Activated T-cell treated with anti-CD3 and anti-CD28 coated beads, Interleukin-2, amount 50 U/mL, for 4 hours (primary cell): ENCODE measurements at regions not wholly inside any gene's neighbourhood (a gene's known extent, or its start where the extent isn't known, plus 50 kb on each side); places are given as distances from the start of the nearest gene placed in this dataset.
"Not testable (repeated sequence)": the region's sequence is repeated elsewhere in the genome, so short reads cannot be mapped to it uniquely, and the experiment has no call there.

Experiments
- ATAC-seq, 2 donors: fragments of 200-7000 bp; cut with Tn5 transposase; one replicate each; pipeline ENCODE4 v1.10.0; 2021
- DNase-seq: peaks from one replicate; pipeline ENCODE4 v3.0.0-alpha.2; 2020
- H3K27me3 Mint-ChIP-seq: one replicate; pipeline ENCODE4 v1.8.0; 2021; ENCODE audit warnings: low read depth, mixed read lengths
- H3K36me3 Mint-ChIP-seq: one replicate; pipeline ENCODE4 v1.8.0; 2022; ENCODE audit warnings: mixed read lengths; ENCODE audit not compliant: insufficient read depth
- H3K4me1 Mint-ChIP-seq: one replicate; pipeline ENCODE4 v1.8.0; 2021; ENCODE audit warnings: low read depth, mixed read lengths
- H3K4me3 Mint-ChIP-seq: one replicate; pipeline ENCODE4 v1.8.0; 2021; ENCODE audit warnings: mild to moderate bottlenecking, moderate library complexity, mixed read lengths
- H3K9me3 Mint-ChIP-seq: one replicate; pipeline ENCODE4 v1.8.0; 2021; ENCODE audit warnings: mixed read lengths

DNA sequence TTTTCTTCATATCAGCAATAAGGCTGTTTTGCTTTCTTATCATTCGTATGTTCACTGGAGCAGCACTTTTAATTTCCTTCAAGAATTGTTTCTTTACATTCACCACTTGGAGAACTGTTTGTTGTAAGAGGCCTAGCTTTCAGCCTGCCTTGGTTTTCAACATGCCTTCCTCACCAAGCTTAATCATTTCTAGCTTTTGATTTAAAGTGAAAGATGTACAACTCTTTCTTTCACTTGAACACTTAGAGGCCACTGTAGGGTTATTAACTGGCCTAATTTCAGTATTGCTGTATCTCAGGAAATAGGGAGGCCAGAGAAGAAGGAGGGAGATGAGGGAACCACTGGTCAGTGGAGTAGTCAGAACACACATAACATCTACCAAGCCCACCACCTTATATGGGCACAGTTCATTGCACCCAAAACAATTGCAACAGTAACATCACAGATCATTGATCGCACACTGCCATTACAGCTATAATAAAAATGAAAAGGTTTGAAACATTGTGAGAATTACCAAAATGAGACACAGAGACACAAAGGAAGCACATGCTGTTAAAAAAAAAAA, 181.4 kb upstream of the TUBA3C start:
- H3K4me1 Mint-ChIP-seq: no peaks in the 10 kb centered on the region
- no peak for ATAC-seq
- DNase-seq: no peak
- H3K27me3 Mint-ChIP-seq: no peaks in the 10 kb centered on the region
- H3K9me3 Mint-ChIP-seq: no peaks in the 10 kb centered on the region
- H3K36me3 Mint-ChIP-seq: no peaks in the 10 kb centered on the region
- no peak overlapping the region for H3K4me3 Mint-ChIP-seq

GRCh38 chr13:19359697-19360096, 178.1 kb upstream of the TUBA3C start:
- not testable (repeated sequence) for H3K4me3 Mint-ChIP-seq, DNase-seq, H3K36me3 Mint-ChIP-seq

GRCh38 chr13:19345916-19346422, 164.3 kb upstream of the TUBA3C start:
- DNase-seq (no peak), ATAC-seq (no peak)
- Mint-ChIP-seq H3K4me3 (no peak overlapping the region), H3K4me1 (no peaks in the 10 kb centered on the region), H3K36me3 (no peaks in the 10 kb centered on the region), H3K27me3 (peaks cover 15% of the 10 kb centered on the region), H3K9me3 (no peaks in the 10 kb centered on the region)

More at GRCh38 chr13:19359697-19360096, 178.1 kb upstream of the TUBA3C start:
- H3K9me3 Mint-ChIP-seq, ATAC-seq, H3K4me1 Mint-ChIP-seq, H3K27me3 Mint-ChIP-seq: not testable (repeated sequence)

GRCh38 chr13:19345158-19345557, 163.5 kb upstream of the TUBA3C start:
- no peak overlapping the region for H3K4me3 Mint-ChIP-seq
- H3K4me1 Mint-ChIP-seq: no peaks in the 10 kb centered on the region
- ATAC-seq (no peak), DNase-seq (no peak)
- no peaks in the 10 kb centered on the region for H3K9me3 Mint-ChIP-seq
- H3K27me3 Mint-ChIP-seq: peaks cover 15% of the 10 kb centered on the region
- no peaks in the 10 kb centered on the region for H3K36me3 Mint-ChIP-seq

- H3K36me3 Mint-ChIP-seq, H3K9me3 Mint-ChIP-seq, H3K4me1 Mint-ChIP-seq, DNase-seq: not testable (repeated sequence)
- peak; percentile 14 to 37 for ATAC-seq
- Mint-ChIP-seq H3K4me3 (peak overlapping the region; percentile 11), H3K27me3 (peaks cover 15% of the 10 kb centered on the region)
Measured at GRCh38 chr13:19344585-19345120, 163.0 kb upstream of the TUBA3C start.

GRCh38 chr13:19332378-19332777, 150.8 kb upstream of the TUBA3C start:
- no peak for ATAC-seq
- Mint-ChIP-seq H3K9me3 (no peaks in the 10 kb centered on the region), H3K27me3 (peaks cover 8% of the 10 kb centered on the region), H3K4me1 (no peaks in the 10 kb centered on the region), H3K4me3 (no peak overlapping the region), H3K36me3 (no peaks in the 10 kb centered on the region)
- no peak for DNase-seq

GRCh38 chr13:19329365-19329764, 147.7 kb upstream of the TUBA3C start:
- Mint-ChIP-seq H3K4me1 (no peaks in the 10 kb centered on the region), H3K27me3 (peaks cover 4% of the 10 kb centered on the region)
- ATAC-seq: no peak

DNA sequence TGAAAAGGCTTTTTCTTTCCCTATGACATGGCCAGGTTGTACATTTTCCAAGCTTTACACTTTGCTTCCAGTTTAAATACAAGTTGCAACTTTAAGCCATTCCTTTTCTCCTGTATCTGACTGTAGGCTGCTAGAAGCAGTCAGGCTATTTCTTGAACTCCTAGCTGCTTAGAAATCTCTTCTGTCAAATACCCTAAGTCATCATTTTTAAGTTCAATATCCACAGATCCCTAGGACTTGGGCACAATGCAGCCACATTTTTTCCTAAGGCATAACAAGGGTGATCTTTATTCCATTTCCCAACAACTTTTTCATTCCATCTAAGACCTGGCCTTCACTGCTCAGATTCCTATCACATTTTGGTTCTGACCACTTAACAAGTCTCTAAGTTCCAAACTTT, 142.7 kb upstream of the TUBA3C start:
- Mint-ChIP-seq H3K36me3 (no peaks in the 10 kb centered on the region), H3K4me3 (no peak overlapping the region), H3K27me3 (no peaks in the 10 kb centered on the region), H3K4me1 (no peaks in the 10 kb centered on the region), H3K9me3 (peaks cover 9% of the 10 kb centered on the region)
- DNase-seq (no peak), ATAC-seq (no peak)

More at GRCh38 chr13:19329365-19329764, 147.7 kb upstream of the TUBA3C start:
- peaks cover 5% of the 10 kb centered on the region for H3K9me3 Mint-ChIP-seq
- no peak overlapping the region for H3K4me3 Mint-ChIP-seq
- no peak for DNase-seq
- H3K36me3 Mint-ChIP-seq: no peaks in the 10 kb centered on the region

GRCh38 chr13:19321222-19321621, 139.6 kb upstream of the TUBA3C start:
- no peak for DNase-seq
- H3K36me3 Mint-ChIP-seq: no peaks in the 10 kb centered on the region
- H3K4me3 Mint-ChIP-seq: no peak overlapping the region
- no peaks in the 10 kb centered on the region for H3K4me1 Mint-ChIP-seq
- H3K9me3 Mint-ChIP-seq: peaks cover 9% of the 10 kb centered on the region
- no peaks in the 10 kb centered on the region for H3K27me3 Mint-ChIP-seq
- ATAC-seq: no peak

DNA sequence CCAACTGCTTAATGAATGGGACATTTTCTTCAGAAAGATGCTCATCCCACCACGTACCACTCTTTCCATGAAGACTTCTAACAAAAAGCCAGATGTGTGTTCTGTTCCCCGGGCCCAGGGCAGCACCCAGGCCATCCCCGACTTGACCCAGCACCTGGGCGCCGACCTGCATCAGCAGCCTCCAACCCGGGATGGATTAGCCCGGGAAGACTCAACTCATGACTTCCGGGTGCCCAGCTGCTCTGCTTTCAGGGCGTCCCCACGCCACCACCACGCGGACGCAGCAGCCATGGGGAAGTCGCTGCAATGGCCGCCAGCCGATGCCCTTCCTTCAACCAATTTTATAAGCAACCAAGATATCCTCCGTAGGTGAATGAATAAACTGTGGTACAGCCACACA, 123.8 kb upstream of the TUBA3C start:
- no peak for ATAC-seq

GRCh38 chr13:19289180-19289579, 107.6 kb upstream of the TUBA3C start:
- H3K4me1 Mint-ChIP-seq: no peaks in the 10 kb centered on the region
- no peak overlapping the region for H3K4me3 Mint-ChIP-seq
- no peak for DNase-seq
- H3K9me3 Mint-ChIP-seq: peaks cover 15% of the 10 kb centered on the region
- ATAC-seq: no peak
- no peaks in the 10 kb centered on the region for H3K27me3 Mint-ChIP-seq
- H3K36me3 Mint-ChIP-seq: no peaks in the 10 kb centered on the region

More for the DNA sequence above, 123.8 kb upstream of the TUBA3C start:
- no peaks in the 10 kb centered on the region for H3K27me3 Mint-ChIP-seq
- H3K4me3 Mint-ChIP-seq: no peak overlapping the region
- H3K36me3 Mint-ChIP-seq: no peaks in the 10 kb centered on the region
- no peak for DNase-seq
- H3K9me3 Mint-ChIP-seq: no peaks in the 10 kb centered on the region
- no peaks in the 10 kb centered on the region for H3K4me1 Mint-ChIP-seq

- ATAC-seq: no peak
- no peaks in the 10 kb centered on the region for H3K27me3 Mint-ChIP-seq
Measured at GRCh38 chr13:19283836-19284235, 102.2 kb upstream of the TUBA3C start.

DNA sequence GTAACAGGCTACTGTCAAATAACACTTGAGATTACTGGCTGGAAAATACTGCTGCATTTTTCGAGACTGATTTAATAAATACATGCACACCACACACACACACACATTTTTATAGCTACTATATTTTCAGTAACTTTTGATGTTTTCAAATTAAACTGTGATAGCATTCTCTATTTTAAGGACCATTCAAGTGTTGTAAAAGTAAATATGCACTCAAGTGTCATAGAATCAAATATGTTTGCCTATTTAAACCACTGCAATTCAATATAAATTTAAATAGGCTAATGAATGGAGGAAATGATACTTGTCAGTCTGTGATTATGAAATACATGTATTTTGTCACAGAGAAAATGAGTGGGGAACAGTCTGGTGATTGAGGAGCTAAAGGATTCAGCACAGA, 86.7 kb upstream of the TUBA3C start:
- H3K27me3 Mint-ChIP-seq: peaks cover 8% of the 10 kb centered on the region
- no peaks in the 10 kb centered on the region for H3K36me3 Mint-ChIP-seq
- H3K4me3 Mint-ChIP-seq: no peak overlapping the region
- no peaks in the 10 kb centered on the region for H3K4me1 Mint-ChIP-seq
- no peaks in the 10 kb centered on the region for H3K9me3 Mint-ChIP-seq
- ATAC-seq: no peak
- no peak for DNase-seq

More at GRCh38 chr13:19283836-19284235, 102.2 kb upstream of the TUBA3C start:
- Mint-ChIP-seq H3K9me3 (peaks cover 8% of the 10 kb centered on the region), H3K36me3 (no peaks in the 10 kb centered on the region), H3K4me3 (no peak overlapping the region), H3K4me1 (no peaks in the 10 kb centered on the region)
- no peak for DNase-seq

DNA sequence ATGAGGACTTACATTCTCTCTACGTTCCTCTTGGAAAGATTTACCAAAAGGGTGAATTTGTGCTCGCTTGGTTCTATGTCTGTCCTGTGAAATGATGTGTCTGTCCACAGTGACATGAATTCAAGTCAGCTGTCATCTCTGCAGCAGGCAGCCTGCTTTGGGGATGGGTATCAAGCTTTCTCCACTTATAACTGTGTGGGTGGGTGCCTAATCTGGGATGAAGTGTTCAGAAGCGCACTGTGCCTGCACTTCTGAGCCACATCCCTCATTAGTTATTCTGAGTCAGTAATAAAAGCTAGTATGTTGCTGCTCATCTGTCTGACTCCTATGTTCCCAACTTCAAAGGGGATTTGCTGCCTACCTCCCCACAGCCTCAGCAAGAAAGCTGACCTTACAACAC, 86.1 kb upstream of the TUBA3C start:
- Mint-ChIP-seq H3K4me1 (no peaks in the 10 kb centered on the region), H3K27me3 (peaks cover 8% of the 10 kb centered on the region), H3K9me3 (no peaks in the 10 kb centered on the region), H3K4me3 (no peak overlapping the region), H3K36me3 (no peaks in the 10 kb centered on the region)
- ATAC-seq: no peak
- no peak for DNase-seq

DNA sequence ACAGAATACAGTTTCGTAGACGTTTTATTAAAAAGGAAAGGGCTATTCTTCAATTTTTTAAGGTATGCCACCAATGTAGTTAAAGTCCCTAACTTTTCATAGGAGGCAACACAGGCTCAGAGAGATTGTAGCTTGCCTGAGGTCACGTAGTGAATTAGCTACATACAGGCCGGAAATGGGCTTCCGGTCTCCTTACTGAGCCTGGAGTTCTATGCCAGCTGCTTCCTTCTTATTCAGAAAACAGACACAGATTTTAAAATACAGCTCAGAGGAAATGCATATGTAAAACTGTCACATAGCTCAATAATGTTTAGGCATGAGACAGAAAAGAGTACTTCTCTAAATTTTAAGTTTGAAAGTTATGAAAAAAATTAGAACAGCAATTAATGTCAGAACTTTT, 85.4 kb upstream of the TUBA3C start:
- Mint-ChIP-seq H3K36me3 (no peaks in the 10 kb centered on the region), H3K4me1 (no peaks in the 10 kb centered on the region), H3K27me3 (peaks cover 3% of the 10 kb centered on the region), H3K9me3 (no peaks in the 10 kb centered on the region), H3K4me3 (no peak overlapping the region)
- ATAC-seq (no peak), DNase-seq (no peak)
